ENCODE measurements at regions not wholly inside any gene's neighbourhood (a gene's known extent, or its start where the extent isn't known, plus 50 kb on each side); places are given as distances from the start of the nearest gene placed in this dataset.
"Not testable (repeated sequence)": the region's sequence is repeated elsewhere in the genome, so short reads cannot be mapped to it uniquely, and the experiment has no call there.

GRCh38 chr5:163115011-163115410 is 322.4 kb upstream of the CCNG1 start:
- DNase-seq (ENCODE audit: low spot score) (no peak), ATAC-seq (no peak)
- ChIA-PET POLR2A (no interaction called here), CTCF (interaction anchor here (1.0 kb wide), 1 partner anchor 191 kb away, joined by 3 read pairs; no protein-coding TSS in a partner anchor)
- H3K27ac Mint-ChIP-seq, result no peak overlapping the region
- H3K36me3 Mint-ChIP-seq, result 0 out of 2 replicates have a peak, but pooled peaks cover 9% of the 10 kb centered on the region
- no peak overlapping the region for H3K4me3 Mint-ChIP-seq
- H3K4me1 Mint-ChIP-seq, result peaks cover 10% of the 10 kb centered on the region
- H3K27me3 Mint-ChIP-seq (ENCODE audit: low read depth), result no peaks in the 10 kb centered on the region
- TF ChIP-seq ZNF121 (CRISPR knock-in tag; IDR thresholded peaks at IDR 0.05), result no peak
- TF ChIP-seq KAT7 (CRISPR knock-in tag; IDR thresholded peaks at IDR 0.05; ENCODE audit: borderline replicate concordance), result no peak
- TF ChIP-seq ZNF425 (CRISPR knock-in tag; conservative IDR thresholded peaks at IDR 0.05), result no peak
- no peak for TF ChIP-seq GABPB1 (CRISPR knock-in tag; IDR thresholded peaks at IDR 0.05)
- no peak for TF ChIP-seq TEAD4 (CRISPR knock-in tag; IDR thresholded peaks at IDR 0.05)
- TF ChIP-seq ZNF263 (CRISPR knock-in tag; IDR thresholded peaks at IDR 0.05; ENCODE audit: low read depth), result no peak
- TF ChIP-seq ZNF317 (CRISPR knock-in tag; IDR thresholded peaks at IDR 0.05; ENCODE audit: borderline replicate concordance, low read depth), result no peak
- TF ChIP-seq HMGA2 (CRISPR knock-in tag; IDR thresholded peaks at IDR 0.05), result no peak
- TF ChIP-seq NR2C2 (CRISPR knock-in tag; IDR thresholded peaks at IDR 0.05), result no peak
- no peak for TF ChIP-seq ZNF423 (CRISPR knock-in tag; IDR thresholded peaks at IDR 0.05)
- no peak for TF ChIP-seq CTCF (IDR thresholded peaks at IDR 0.05)
- no peak for TF ChIP-seq GTF2I (CRISPR knock-in tag; conservative IDR thresholded peaks at IDR 0.05)
- no peak for TF ChIP-seq MXD4 (CRISPR knock-in tag; IDR thresholded peaks at IDR 0.05; ENCODE audit: borderline replicate concordance)
- no peak for TF ChIP-seq NFYB (CRISPR knock-in tag; conservative IDR thresholded peaks at IDR 0.05; ENCODE audit: low read depth)
- TF ChIP-seq USF1 (CRISPR knock-in tag; IDR thresholded peaks at IDR 0.05), result no peak
- no peak for TF ChIP-seq ESRRA (CRISPR knock-in tag; IDR thresholded peaks at IDR 0.05; ENCODE audit: borderline replicate concordance)
- TF ChIP-seq PRDM15 (CRISPR knock-in tag; IDR thresholded peaks at IDR 0.05), result no peak
- no peak for TF ChIP-seq NFE2L1 (CRISPR knock-in tag; IDR thresholded peaks at IDR 0.05)
- no peak for TF ChIP-seq USF2 (CRISPR knock-in tag; IDR thresholded peaks at IDR 0.05)
- TF ChIP-seq ZBTB43 (CRISPR knock-in tag; IDR thresholded peaks at IDR 0.05), result no peak
- H3K9me3 Mint-ChIP-seq, result peaks cover 24% of the 10 kb centered on the region

GRCh38 chr5:163116618-163117017 is 320.8 kb upstream of the CCNG1 start:
- peaks cover 37% of the 10 kb centered on the region for H3K9me3 Mint-ChIP-seq
- H3K36me3 Mint-ChIP-seq; H3K27me3 Mint-ChIP-seq (ENCODE audit: low read depth); H3K4me1 Mint-ChIP-seq; ATAC-seq; H3K4me3 Mint-ChIP-seq; H3K27ac Mint-ChIP-seq; CTCF ChIA-PET; DNase-seq (ENCODE audit: low spot score); POLR2A ChIA-PET: not testable (repeated sequence)

Measured in WTC11 (cell line).